HepG2 (cell line): ENCODE measurements at regions not wholly inside any gene's neighbourhood (a gene's known extent, or its start where the extent isn't known, plus 50 kb on each side); places are given as distances from the start of the nearest gene placed in this dataset.

Experiments
- ATAC-seq: fragments of 200-7000 bp; cut with Tn5 transposase; 3 replicates; pipeline ENCODE4 v1.9.1; 2020; ENCODE audit warnings: mild to moderate bottlenecking, moderate library complexity
- BruUV-seq: library from RNA; stranded (reverse); fragments of 400-500 nt; replicated peaks from 2 replicates; lab custom pipeline; 2021; lab: Mats Ljungman, UMichigan
- CTCF ChIA-PET: fragments of 300-600 bp; formaldehyde crosslinking; extraction: SDS; loops from one replicate; lab custom pipeline; 2021; ENCODE audit warnings: low total read pairs, inconsistent platforms, low intra/inter-chr PET ratio; lab: Yijun Ruan, JAX
- POLR2A ChIA-PET: fragments of 350-600 bp; sonication (Branson Sonifier 250); formaldehyde crosslinking; loops from one replicate; lab custom pipeline; 2020; ENCODE audit warnings: antibody characterized with exemption, inconsistent platforms; lab: Yijun Ruan, JAX
- DNase-seq: peaks from one replicate; pipeline ENCODE4 v3.0.0-alpha.2; 2015; ENCODE audit warnings: low spot score
- FAIRE-seq: peaks from 3 replicates; lab custom pipeline; 2011; peaks lifted over from hg19 to GRCh38; lab: Jason Lieb, UNC
- H2AFZ ChIP-seq: one replicate; pipeline ENCODE4 v1.6.1; 2011; ENCODE audit warnings: low read length, inconsistent platforms
- H3K27ac ChIP-seq: fragments of 300-600 bp; 3 replicates; pipeline ENCODE4 v1.8.0; 2011; ENCODE audit warnings: mixed run types, mild to moderate bottlenecking, mixed read lengths, low read length, inconsistent platforms; ENCODE audit not compliant: insufficient read depth; ENCODE audit errors: extremely low read length
- H3K27me3 ChIP-seq, 2 experiments: fragments of 200-600 bp in 1 of 2; 2 replicates in 1 of 2; 3 replicates in 1 of 2; pipeline versions ENCODE4 v1.6.0 to v1.8.0; 2011; ENCODE audit warnings: low read length in 2 of 2, mild to moderate bottlenecking in 2 of 2, moderate library complexity in 2 of 2, inconsistent platforms in 1 of 2; ENCODE audit not compliant: insufficient read depth in 2 of 2, control insufficient read depth in 1 of 2
- H3K36me3 ChIP-seq, 2 experiments: fragments of 200-600 bp in 1 of 2; replicated peaks in 1 of 2; 2 replicates in 1 of 2; 3 replicates in 1 of 2; pipeline versions ENCODE4 v1.5.1 to v1.8.0; 2011; ENCODE audit warnings: low read length in 2 of 2, inconsistent platforms in 1 of 2; ENCODE audit not compliant: insufficient read depth in 2 of 2, control insufficient read depth in 1 of 2
- H3K4me1 ChIP-seq: 2 replicates; pipeline ENCODE4 v1.5.1; 2012; ENCODE audit warnings: low read length, inconsistent platforms; ENCODE audit not compliant: insufficient read depth
- H3K4me2 ChIP-seq: 2 replicates; pipeline ENCODE4 v1.6.0; 2011; ENCODE audit warnings: low read depth, low read length, inconsistent platforms
- H3K4me3 ChIP-seq, 3 experiments: fragments of 200-600 bp in 1 of 3; sonication (generic), shearing (Covaris generic) in 1 of 3; replicated peaks in 1 of 3; 2 replicates each; pipeline ENCODE4 v1.5.1; 2011 to 2016; ENCODE audit warnings: low read length in 3 of 3, inconsistent platforms in 2 of 3, low read depth in 2 of 3, mild to moderate bottlenecking in 2 of 3, control low read depth in 1 of 3, mixed read lengths in 1 of 3; ENCODE audit not compliant: insufficient read depth in 1 of 3
- H3K79me2 ChIP-seq: one replicate; pipeline ENCODE4 v1.6.1; 2011; ENCODE audit warnings: low read length, inconsistent platforms; ENCODE audit not compliant: insufficient read depth
- H3K9ac ChIP-seq: 2 replicates; pipeline ENCODE4 v1.6.0; 2011; ENCODE audit warnings: mild to moderate bottlenecking, low read depth, low read length, inconsistent platforms; ENCODE audit not compliant: insufficient read depth
- H3K9me3 ChIP-seq: 2 replicates; pipeline ENCODE4 v1.5.1; 2012; ENCODE audit warnings: mild to moderate bottlenecking, low read length
- H4K20me1 ChIP-seq: 2 replicates; pipeline ENCODE4 v1.6.0; 2011; ENCODE audit warnings: inconsistent platforms, mild to moderate bottlenecking, low read length, moderate library complexity; ENCODE audit not compliant: insufficient read depth
- CBX2 ChIP-seq, 2 experiments: fragments of 200-600 bp in 1 of 2; sonication (generic); formaldehyde crosslinking in 1 of 2; IDR thresholded peaks; 2 replicates each; pipeline versions ENCODE4 v1.7.0 to v1.8.1; 2018 to 2022; ENCODE audit warnings: low read depth in 2 of 2, low read length in 1 of 2, mild to moderate bottlenecking in 1 of 2, missing genetic modification reagents in 1 of 2
- CHD2 ChIP-seq: IDR thresholded peaks from 2 replicates; pipeline ENCODE4 v1.6.1; 2011; ENCODE audit warnings: low read depth, low read length, improper control_type of control experiment
- GFI1 ChIP-seq: sonication (generic); formaldehyde crosslinking; IDR thresholded peaks from 2 replicates; pipeline ENCODE4 v1.5.0; 2020; ENCODE audit warnings: missing genetic modification reagents, mild to moderate bottlenecking, borderline replicate concordance
- KLF16 ChIP-seq, 2 experiments: sonication (generic) in 1 of 2; formaldehyde crosslinking in 1 of 2; IDR thresholded peaks; 2 replicates each; pipeline versions ENCODE4 v1.6.1 to v1.8.0; 2016 to 2023; ENCODE audit warnings: missing genetic modification reagents in 2 of 2, missing compliant biosample characterization in 1 of 2
- MTA1 ChIP-seq: sonication (generic); formaldehyde crosslinking; IDR thresholded peaks from 2 replicates; pipeline ENCODE4 v1.4.0; 2020; ENCODE audit warnings: missing genetic modification reagents, mild to moderate bottlenecking, borderline replicate concordance
- SNRNP70 ChIP-seq: fragments of 200-400 bp; formaldehyde crosslinking; IDR thresholded peaks from 2 replicates; pipeline ENCODE4 v1.6.1; 2017; ENCODE audit warnings: mild to moderate bottlenecking, low read depth, low read length, moderate library complexity
- SRSF9 ChIP-seq: fragments of 200-400 bp; formaldehyde crosslinking; IDR thresholded peaks from 2 replicates; pipeline ENCODE4 v1.6.1; 2018; ENCODE audit warnings: borderline replicate concordance, mild to moderate bottlenecking, low read depth, low read length; ENCODE audit not compliant: insufficient read depth, poor library complexity, severe bottlenecking
- ZNF281 ChIP-seq: sonication (generic); formaldehyde crosslinking; IDR thresholded peaks from 2 replicates; pipeline ENCODE4 v1.4.0; 2020; ENCODE audit warnings: missing genetic modification reagents, borderline replicate concordance
- ZNF30 ChIP-seq: sonication (generic); formaldehyde crosslinking; IDR thresholded peaks from 2 replicates; pipeline ENCODE4 v1.5.0; 2020; ENCODE audit warnings: mild to moderate bottlenecking, missing genetic modification reagents
- ZNF431 ChIP-seq: sonication (generic); formaldehyde crosslinking; IDR thresholded peaks from 2 replicates; pipeline ENCODE4 v1.9.0; 2022; ENCODE audit warnings: missing genetic modification reagents, low read depth, mild to moderate bottlenecking, borderline replicate concordance
- WGBS: methylation state at CpG from one replicate; pipeline ENCODE4 v1.1.6; 2017; ENCODE audit warnings: low lambda C conversion rate; 5-methylcytosine and 5-hydroxymethylcytosine counted together
- in situ Hi-C: cut with HindIII; loops from 2 replicates; pipeline ENCODE4 v1.10.0; 2017; ENCODE audit warnings: low pct_unique_long_range_greater_than_20kb; ENCODE audit not compliant: extremely low pct_ligation_motif_present
- intact Hi-C: fragments of 100-400 bp; cut with micrococcal nuclease; formaldehyde crosslinking; loops from one replicate; pipeline ENCODE4 v1.10.0; 2022; ENCODE audit not compliant: unreplicated experiment
- TF ChIP-seq, protein P1 (sequence below), 2 experiments: fragments of 450-650 bp in 1 of 2; sonication (generic) in 1 of 2; formaldehyde crosslinking in 1 of 2; IDR thresholded peaks; 2 replicates each; pipeline versions ENCODE4 v1.6.1 to v1.8.0; 2016 to 2022; ENCODE audit warnings: antibody characterized with exemption in 1 of 2, mild to moderate bottlenecking in 1 of 2, missing genetic modification reagents in 1 of 2

DNA sequence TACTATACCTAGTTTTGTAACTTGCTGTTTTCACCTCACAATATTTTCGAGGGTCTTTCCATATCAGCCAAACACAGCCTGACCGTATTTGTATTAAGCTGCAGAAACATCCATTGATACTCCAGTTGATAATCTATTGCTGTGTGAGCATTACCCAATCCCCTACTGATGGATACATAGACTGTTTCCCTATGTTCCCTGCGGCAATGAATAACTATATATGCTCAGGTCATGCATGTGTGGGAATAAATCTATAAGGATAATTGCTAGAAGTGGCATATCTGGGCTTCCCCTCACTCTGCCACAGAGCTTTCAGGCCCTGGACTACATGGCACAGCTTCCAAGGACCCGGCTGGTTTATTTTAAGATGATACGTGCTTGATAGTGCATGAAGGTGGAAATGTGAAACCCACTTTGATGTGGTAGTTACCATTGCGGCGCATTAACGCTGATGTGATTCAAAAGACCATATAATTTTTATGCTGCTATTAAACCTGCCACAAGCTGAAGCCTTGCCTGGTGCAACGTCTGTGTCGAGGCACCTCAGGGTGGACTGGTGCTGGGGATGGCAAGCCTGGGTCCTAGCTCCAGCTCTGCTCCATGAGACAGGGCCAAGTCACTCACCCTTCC lies 81.4 kb upstream of the KCNK12 start:
- H2AFZ ChIP-seq: no peak overlapping the region
- H3K9me3 ChIP-seq: no peaks in the 10 kb centered on the region
- no peak overlapping the region for H3K27ac ChIP-seq
- CTCF ChIA-PET: no interaction called here
- in situ Hi-C loops (loop anchor here (5.0 kb wide), 1 partner anchor 115 kb away; no protein-coding TSS in a partner anchor), intact Hi-C loops (no loop called here)
- DNase-seq (no peak), ATAC-seq (no peak), FAIRE-seq (no peak)
- no peak overlapping the region for H3K9ac ChIP-seq
- H3K27me3 ChIP-seq: peaks cover 8 to 57% of the 10 kb centered on the region in 2 experiments; a peak in 4 of 5 replicates
- no peaks in the 10 kb centered on the region for H3K36me3 ChIP-seq
- H3K4me1 ChIP-seq: peaks cover 12% of the 10 kb centered on the region
- no peaks in the 10 kb centered on the region for H4K20me1 ChIP-seq
- BruUV-seq: no TSS peak
- H3K4me3 ChIP-seq: no peak overlapping the region
- H3K4me2 ChIP-seq: no peak overlapping the region
- 34% methylated on average over 10 of the region's 10 CpGs for WGBS
- H3K79me2 ChIP-seq: no peaks in the 10 kb centered on the region
- POLR2A ChIA-PET: no interaction called here
- no peak for TF ChIP-seq KLF16 (CRISPR knock-in tag; IDR thresholded peaks at IDR 0.05)
- no peak for TF ChIP-seq SNRNP70
- TF ChIP-seq SRSF9: no peak
- no peak for TF ChIP-seq ZNF431 (CRISPR knock-in tag)
- TF ChIP-seq, protein P1, sequence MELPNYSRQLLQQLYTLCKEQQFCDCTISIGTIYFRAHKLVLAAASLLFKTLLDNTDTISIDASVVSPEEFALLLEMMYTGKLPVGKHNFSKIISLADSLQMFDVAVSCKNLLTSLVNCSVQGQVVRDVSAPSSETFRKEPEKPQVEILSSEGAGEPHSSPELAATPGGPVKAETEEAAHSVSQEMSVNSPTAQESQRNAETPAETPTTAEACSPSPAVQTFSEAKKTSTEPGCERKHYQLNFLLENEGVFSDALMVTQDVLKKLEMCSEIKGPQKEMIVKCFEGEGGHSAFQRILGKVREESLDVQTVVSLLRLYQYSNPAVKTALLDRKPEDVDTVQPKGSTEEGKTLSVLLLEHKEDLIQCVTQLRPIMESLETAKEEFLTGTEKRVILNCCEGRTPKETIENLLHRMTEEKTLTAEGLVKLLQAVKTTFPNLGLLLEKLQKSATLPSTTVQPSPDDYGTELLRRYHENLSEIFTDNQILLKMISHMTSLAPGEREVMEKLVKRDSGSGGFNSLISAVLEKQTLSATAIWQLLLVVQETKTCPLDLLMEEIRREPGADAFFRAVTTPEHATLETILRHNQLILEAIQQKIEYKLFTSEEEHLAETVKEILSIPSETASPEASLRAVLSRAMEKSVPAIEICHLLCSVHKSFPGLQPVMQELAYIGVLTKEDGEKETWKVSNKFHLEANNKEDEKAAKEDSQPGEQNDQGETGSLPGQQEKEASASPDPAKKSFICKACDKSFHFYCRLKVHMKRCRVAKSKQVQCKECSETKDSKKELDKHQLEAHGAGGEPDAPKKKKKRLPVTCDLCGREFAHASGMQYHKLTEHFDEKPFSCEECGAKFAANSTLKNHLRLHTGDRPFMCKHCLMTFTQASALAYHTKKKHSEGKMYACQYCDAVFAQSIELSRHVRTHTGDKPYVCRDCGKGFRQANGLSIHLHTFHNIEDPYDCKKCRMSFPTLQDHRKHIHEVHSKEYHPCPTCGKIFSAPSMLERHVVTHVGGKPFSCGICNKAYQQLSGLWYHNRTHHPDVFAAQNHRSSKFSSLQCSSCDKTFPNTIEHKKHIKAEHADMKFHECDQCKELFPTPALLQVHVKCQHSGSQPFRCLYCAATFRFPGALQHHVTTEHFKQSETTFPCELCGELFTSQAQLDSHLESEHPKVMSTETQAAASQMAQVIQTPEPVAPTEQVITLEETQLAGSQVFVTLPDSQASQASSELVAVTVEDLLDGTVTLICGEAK (IDR thresholded peaks at IDR 0.05): no peak
- TF ChIP-seq, protein P1 (CRISPR knock-in tag; IDR thresholded peaks at IDR 0.05): no peak
- no peak for TF ChIP-seq CBX2 (IDR thresholded peaks at IDR 0.05; ENCODE audit: low read depth, low read length)
- no peak for TF ChIP-seq CBX2 (CRISPR knock-in tag; IDR thresholded peaks at IDR 0.05; ENCODE audit: low read depth)
- no peak for TF ChIP-seq CHD2
- TF ChIP-seq GFI1: no peak
- TF ChIP-seq MTA1 (CRISPR knock-in tag): no peak
- TF ChIP-seq ZNF30: no peak
- TF ChIP-seq ZNF281 (CRISPR knock-in tag): no peak
